Erythroblast (primary cell): ENCODE measurements at regions not wholly inside any gene's neighbourhood (a gene's known extent, or its start where the extent isn't known, plus 50 kb on each side); places are given as distances from the start of the nearest gene placed in this dataset.

ENCODE experiments used
- DNase-seq, 2 experiments: peaks; one replicate each; lab custom pipeline; 2025; lab: John Stamatoyannopoulos, UW
- GATA1 ChIP-seq: IDR thresholded peaks from 2 replicates; pipeline ENCODE4 v1.6.1; 2011; ENCODE audit warnings: low read depth, mild to moderate bottlenecking, control low read depth, low read length, moderate library complexity
- POLR2A ChIP-seq: IDR thresholded peaks from 2 replicates; pipeline ENCODE4 v1.6.1; 2011; ENCODE audit warnings: mild to moderate bottlenecking, low read length

DNA sequence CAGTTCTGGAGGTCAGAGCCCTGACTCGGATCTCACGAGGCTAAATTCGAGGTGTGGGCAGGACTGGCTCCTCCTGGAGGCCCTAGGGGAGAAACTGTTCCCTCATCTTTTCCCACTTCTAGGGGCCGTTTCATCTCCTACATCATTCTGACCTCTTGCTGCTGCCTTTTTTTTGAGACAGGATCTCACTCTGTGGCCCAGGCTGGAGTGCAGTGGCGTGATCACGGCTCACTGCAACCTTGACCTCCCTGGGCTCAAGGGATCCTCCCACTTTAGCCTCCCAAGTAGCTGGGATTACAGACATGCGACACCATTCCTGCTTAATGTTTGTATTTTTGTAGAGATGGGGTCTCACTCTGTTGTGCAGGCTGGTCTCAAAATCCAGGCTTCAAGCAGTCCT is 244.1 kb upstream of the GSE1 start:
- TF ChIP-seq GATA1, result no peak
- no peak for TF ChIP-seq POLR2A
- no peak for DNase-seq

DNA sequence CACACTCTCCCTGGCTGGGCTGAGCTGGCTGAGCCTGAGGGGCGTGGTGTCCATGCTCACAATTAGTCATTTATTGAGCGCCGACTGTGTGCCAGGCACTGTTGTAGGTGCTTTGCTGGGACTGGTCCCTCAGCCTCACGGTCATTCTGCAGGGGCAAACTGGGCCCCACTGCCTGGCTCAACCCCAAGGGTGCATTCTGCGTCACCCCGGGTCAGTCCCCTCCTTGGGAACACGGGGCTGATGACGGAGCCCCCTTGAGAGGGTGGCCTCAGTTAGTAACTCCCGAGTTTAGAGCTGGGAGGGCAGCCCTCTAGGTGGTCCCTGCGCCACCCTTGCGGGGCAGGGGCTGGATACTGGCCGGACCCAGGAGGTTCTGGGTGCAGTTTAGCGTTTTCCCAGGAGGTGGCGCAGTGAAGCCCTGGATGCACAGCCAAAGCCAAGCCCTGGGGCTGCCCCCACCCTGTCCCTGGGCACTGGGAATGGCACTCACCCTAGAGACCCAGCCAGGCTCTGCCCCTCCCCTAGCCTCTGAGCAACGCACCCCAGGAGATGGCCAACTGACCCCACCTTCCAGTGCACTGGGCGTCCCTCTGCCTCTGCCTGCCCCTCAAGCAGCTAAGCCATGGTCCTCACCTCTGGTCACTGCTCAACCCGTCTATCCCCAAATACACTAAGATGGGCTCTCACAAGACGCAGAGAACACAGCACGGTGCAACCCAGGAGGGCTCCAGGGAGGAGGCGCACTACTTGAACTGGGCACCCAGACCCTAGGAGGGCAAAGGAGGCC is 243.2 kb upstream of the GSE1 start:
- DNase-seq, result peak; percentile 59 to 77

DNA sequence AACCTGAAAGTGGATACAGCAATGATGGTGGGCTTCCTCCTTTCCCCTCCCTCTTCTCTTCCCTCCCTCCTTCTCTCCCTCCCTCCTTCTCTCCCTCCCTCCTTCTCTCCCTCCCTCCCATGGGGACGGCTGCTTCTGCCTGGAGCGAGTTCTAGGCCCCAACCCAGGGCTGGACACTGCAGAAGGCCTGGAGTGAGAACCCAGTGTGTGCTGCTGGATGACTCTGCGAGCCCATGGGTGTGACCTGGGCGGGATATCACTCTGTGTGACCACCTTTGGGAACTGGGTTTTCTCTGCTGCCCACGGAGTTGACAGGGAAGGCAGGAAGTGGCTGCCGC is 242.6 kb upstream of the GSE1 start:
- TF ChIP-seq GATA1 (no peak), POLR2A (no peak)
- DNase-seq, result peak in 1 of 2 experiments; percentile 65

More for the DNA sequence above, 243.2 kb upstream of the GSE1 start:
- no peak for TF ChIP-seq POLR2A
- TF ChIP-seq GATA1, result no peak

DNA sequence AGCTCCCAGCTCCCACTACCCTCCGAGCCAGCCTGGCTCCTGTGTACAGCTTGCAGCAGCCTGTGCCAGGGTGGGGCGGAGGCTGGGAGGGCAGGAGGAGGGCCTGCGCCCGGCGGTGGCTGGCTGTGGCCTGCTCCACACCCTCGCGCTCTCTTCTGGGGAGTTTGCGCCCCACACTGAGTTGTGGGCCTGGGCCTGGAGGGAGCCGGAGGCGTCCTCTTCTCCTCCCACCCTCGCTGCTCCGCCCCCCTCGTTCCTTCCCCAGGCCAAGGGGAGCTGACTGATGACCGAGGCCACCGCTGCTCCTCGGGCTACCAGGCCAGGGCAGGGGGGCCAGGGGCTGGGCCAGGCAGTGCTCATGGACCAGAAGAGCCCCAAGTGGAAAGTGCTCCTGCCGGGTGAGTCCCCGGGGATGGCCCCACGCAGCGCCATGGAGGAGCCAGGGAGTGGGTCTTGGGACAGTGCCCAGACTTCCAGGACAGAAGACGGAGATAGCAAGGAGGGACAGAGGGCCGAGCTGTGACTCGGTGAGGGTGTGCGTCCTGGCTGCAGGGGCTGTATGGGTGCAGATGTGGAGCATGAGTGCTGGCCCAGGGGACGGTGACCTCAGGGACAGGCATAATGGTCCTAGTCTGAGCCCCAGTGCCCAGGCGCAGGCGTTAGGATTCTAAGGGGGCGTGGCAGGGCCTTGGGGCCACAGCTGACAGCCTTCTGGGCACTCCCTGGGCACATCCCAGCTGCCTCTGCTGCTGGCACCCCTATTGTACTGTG is 242.1 kb upstream of the GSE1 start:
- TF ChIP-seq GATA1, result no peak
- peak; percentile 62 for TF ChIP-seq POLR2A
- DNase-seq, result peak; percentile 66 to 69

DNA sequence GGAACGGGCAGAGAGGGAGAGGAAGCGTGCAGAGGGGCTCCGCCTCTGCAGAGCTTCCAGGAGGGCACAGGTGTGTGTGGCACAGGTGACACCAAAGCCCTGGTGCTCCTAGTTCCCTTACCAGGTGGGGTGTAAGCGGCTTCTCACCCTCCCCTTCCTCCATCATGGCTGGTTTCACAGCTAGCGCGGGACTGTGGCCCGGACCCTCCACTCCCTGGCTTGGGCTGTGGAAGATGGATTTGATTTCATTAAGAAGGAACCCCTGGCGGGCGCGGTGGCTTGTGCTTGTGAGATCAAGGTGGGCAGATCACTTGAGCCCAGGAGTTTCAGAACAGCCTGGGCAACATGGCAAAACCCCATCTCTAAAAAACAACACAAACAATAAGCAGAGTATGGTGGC is 241.2 kb upstream of the GSE1 start:
- no peak for DNase-seq
- TF ChIP-seq GATA1, result no peak

DNA sequence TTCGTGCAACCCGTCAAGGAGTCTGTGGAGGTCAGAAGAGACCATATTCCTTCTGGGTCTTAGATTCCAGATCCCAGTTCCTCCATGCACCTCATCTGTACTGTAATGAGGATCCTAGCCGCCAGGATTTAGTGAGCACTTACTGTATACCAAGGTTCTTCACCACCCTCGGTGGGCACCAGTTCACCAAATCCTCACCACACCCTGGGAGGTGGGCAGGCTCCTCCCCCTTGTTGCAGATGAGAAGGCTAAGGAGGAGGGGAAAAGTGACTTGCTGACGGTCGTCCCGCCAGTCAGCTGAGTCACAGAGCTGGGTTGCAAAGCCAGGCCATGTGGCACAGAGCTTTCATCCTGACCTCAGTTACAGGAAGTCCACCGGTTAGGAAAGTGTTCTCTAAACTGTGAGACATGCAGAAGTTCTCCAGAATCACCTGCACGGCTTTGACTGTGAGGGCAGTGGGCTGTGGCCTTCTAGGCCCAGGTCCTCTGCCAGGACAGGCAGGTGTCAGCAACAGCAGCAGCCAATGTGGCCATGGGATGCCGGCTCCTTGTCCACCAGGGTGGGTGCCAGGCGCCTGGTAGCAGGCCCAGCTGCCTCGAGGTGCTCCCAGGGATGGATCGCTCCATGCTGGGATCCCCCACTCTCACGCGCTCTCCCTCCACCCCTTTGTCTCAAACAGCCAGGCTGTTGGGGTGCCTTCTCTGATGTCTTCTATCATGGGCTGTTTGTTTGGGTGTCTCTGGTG is 240.3 kb upstream of the GSE1 start:
- DNase-seq, result peak; percentile 77 to 86
- TF ChIP-seq POLR2A (peak; percentile 74), GATA1 (no peak)

DNA sequence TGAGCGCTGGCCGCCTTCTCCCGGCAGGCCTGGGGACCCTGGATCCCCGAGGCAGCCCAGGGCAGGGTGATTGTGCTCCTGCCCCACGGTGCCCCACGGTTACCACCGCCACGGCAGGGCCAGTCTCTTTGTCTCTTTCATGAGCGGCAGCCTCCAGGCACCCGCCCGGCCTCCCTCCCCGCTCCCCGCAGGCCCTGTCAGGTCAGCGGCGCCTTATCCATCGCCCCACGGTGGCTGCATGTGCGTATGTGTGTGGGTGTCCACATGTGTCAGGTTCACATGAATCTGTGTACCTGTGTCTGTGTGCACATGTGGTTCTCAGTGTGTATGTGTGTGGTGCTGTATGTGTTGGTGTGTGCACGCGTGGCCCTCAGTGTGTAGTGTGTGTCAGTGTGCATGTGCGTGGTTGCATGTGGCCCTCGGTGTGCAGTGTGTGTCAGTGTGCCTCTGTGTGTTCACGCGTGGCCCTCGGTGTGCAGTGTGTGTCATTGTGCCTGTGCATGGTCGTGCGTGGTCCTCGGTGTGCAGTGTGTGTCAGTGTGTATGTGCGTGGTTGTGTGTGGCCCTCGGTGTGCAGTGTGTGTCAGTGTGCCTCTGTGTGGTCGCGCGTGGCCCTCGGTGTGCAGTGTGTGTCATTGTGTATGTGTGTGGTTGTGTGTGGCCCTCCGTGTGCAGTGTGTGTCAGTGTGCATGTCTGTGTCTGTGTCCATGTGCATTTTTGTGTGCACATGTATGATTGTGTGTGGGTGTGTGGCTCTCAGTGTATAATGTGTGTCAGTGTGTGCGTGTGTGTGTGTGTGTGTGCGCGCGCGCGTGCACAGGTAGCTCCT is 239.2 kb upstream of the GSE1 start:
- TF ChIP-seq POLR2A, result no peak
- TF ChIP-seq GATA1, result no peak
- DNase-seq, result peak in 1 of 2 experiments; percentile 35

DNA sequence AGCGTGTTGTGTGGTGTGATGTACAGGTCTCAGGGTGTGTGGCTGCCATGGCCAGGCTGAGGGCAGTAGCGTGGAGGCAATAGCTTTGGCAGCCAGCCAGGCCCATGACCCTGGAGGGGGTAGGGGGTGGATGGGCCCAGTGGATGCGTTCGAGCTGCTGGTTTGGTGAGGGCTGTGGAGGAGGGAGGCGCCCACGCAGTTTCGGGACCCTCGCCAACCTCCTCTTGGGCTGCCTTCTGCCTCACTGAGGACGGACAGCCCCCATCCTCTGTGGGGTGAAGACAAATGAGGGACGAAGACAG is 238.6 kb upstream of the GSE1 start:
- TF ChIP-seq GATA1 (no peak), POLR2A (no peak)
- no peak for DNase-seq

DNA sequence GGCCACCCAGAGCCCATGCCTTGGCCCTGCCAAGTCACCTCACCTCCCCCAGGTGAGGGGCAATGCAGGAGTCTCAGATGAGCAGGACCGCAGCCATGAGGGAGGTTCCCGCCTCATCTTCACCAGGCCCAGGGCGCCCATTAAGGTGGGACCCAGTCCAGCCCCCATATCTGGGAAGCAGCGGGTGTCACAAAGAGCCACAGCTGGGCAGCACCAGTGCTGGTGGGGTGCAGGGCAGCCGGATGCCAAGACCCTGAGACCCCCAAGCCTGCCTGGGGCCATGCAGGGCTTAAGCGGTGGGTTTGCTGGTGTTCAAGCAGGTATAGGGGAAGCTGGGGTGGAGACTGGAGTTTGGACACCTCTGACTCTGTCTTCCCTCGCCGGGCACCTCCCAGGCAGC is 237.8 kb upstream of the GSE1 start:
- TF ChIP-seq GATA1, result no peak
- no peak for TF ChIP-seq POLR2A
- DNase-seq, result no peak

DNA sequence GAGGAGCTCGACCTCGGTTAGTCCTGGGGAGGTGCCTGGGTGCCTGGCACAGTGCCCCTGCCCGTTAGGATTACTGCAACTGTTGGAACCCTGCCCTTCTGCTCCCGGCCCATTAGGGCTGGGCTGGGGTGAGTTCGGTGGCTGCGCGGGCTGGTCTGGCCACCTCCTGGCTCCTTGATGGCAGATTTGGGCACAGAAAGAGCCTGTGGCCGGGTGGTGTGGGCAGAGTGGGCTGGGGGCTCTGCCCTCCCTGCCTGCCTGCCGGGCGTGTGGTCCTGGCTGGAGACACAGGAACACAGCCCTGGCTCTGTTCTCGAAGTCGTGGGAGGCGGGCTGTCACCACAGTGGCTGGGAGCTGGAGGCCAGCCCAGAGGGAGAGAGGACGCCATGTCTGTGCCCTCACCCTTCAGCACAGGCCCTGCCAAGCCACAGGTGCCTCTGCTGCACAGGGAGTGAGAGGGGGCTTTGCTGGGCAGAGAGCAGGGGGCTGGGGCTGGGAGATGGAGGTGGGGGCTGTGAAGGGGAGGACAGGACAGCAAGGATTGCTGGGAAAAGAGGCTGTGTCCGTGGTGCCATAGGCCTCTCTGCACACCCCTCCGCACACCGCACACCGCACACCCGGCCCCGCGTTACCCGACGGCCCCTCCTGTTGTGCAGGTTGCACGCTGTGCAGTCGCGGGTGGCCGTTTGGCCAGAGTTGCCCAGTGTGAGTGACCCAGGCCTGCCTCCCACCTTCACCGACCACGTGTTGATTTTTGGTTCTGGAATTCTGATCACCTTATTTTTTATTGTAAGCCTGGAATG is 236.6 kb upstream of the GSE1 start:
- TF ChIP-seq POLR2A (no peak), GATA1 (no peak)
- no peak for DNase-seq

DNA sequence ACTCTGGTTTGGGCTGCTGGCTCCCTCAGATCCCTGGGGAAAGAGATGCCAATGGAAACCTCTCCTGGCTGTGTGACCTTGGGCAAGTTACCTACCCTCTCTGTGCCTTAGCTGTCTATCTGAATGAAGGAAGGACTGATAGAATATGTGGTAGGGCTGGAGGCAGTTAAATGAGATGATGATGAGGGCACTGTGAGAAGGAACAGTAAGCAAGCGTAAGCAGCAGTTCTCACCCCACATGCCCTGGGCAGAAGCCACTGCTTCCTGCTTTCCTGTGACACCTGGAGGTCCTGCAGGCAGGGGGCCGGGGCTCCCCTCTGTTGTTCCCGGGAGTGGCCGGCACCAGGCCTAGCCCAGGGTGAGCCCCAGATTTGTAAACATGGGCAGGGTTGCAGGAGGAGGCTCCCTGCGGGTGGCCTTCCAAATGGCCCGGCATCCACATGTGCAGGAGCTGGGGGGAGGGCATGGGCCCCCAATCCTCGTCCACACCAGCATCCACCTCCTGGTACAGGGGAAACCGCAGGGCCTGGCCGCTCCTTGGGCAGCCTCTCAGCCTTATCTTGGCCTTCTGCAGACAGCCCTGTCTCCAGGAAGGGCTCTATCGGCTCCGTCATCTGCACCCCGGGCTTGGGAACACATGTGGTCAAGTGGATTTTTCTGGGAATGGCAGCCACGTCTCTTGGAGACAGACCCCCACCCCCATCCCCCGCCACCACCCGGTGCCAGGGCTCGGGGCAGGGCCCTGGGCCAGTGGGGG is 235.6 kb upstream of the GSE1 start:
- DNase-seq, result peak; percentile 74 to 89
- TF ChIP-seq GATA1, result no peak
- TF ChIP-seq POLR2A, result no peak
